ENCODE measurements at regions not wholly inside any gene's neighbourhood (a gene's known extent, or its start where the extent isn't known, plus 50 kb on each side); places are given as distances from the start of the nearest gene placed in this dataset.

- no peak for TF ChIP-seq GATA3 (IDR thresholded peaks at IDR 0.05; ENCODE audit: low read depth, low read length)
- TF ChIP-seq GATA2 (IDR thresholded peaks at IDR 0.05; ENCODE audit: low read depth, low read length): no peak
Observed at GRCh38 chr6:121651420-121651819, 216.0 kb downstream of the GJA1 start.

All from SH-SY5Y (cell line).